GM23338 (cell line): ENCODE measurements at regions not wholly inside any gene's neighbourhood (a gene's known extent, or its start where the extent isn't known, plus 50 kb on each side); places are given as distances from the start of the nearest gene placed in this dataset.

Experiments used
- ATAC-seq: fragments of 200-7000 bp; cut with Tn5 transposase; 3 replicates; pipeline ENCODE4 v1.9.1; 2020
- DNase-seq: peaks from one replicate; pipeline ENCODE4 v3.0.0-alpha.2; 2015; ENCODE audit warnings: low spot score
- H2AFZ ChIP-seq: fragments of 200-600 bp; sonication (generic); 2 replicates; pipeline ENCODE4 v1.8.0; 2016; ENCODE audit warnings: antibody characterized with exemption, mild to moderate bottlenecking, moderate library complexity
- H3F3A ChIP-seq: fragments of 200-600 bp; sonication (generic); replicated peaks from 2 replicates; pipeline ENCODE4 v1.8.0; 2017; ENCODE audit warnings: antibody characterized with exemption, mixed run types, low read depth
- H3K27ac ChIP-seq: fragments of 200-600 bp; sonication (generic); 2 replicates; pipeline ENCODE4 v1.6.1; 2016; ENCODE audit warnings: low read depth
- H3K27me3 ChIP-seq: fragments of 200-600 bp; sonication (generic); 2 replicates; pipeline ENCODE4 v1.8.0; 2016; ENCODE audit warnings: mild to moderate bottlenecking, mixed run types, moderate library complexity; ENCODE audit not compliant: insufficient read depth
- H3K36me3 ChIP-seq: fragments of 200-600 bp; sonication (generic); 2 replicates; pipeline ENCODE4 v1.8.0; 2016; ENCODE audit warnings: mild to moderate bottlenecking; ENCODE audit not compliant: insufficient read depth
- H3K4me1 ChIP-seq: fragments of 200-600 bp; sonication (generic); 2 replicates; pipeline ENCODE4 v1.8.0; 2016; ENCODE audit warnings: mild to moderate bottlenecking, moderate library complexity; ENCODE audit not compliant: insufficient read depth
- H3K4me2 ChIP-seq: fragments of 200-600 bp; sonication (generic); 2 replicates; pipeline ENCODE4 v1.7.1; 2017; ENCODE audit warnings: mixed run types
- H3K4me3 ChIP-seq: fragments of 200-600 bp; sonication (generic); 2 replicates; pipeline ENCODE4 v1.6.1; 2016; ENCODE audit warnings: mixed run types
- H3K79me2 ChIP-seq: fragments of 200-600 bp; sonication (generic); replicated peaks from 2 replicates; pipeline ENCODE4 v1.8.0; 2017; ENCODE audit warnings: mild to moderate bottlenecking; ENCODE audit not compliant: insufficient read depth
- H3K9me2 ChIP-seq: fragments of 200-600 bp; sonication (generic); 2 replicates; pipeline ENCODE4 v1.8.0; 2017; ENCODE audit not compliant: insufficient read depth
- H4K20me1 ChIP-seq: fragments of 200-600 bp; sonication (generic); replicated peaks from 2 replicates; pipeline ENCODE4 v1.8.0; 2017; ENCODE audit warnings: mild to moderate bottlenecking; ENCODE audit not compliant: insufficient read depth
- H3K27ac Mint-ChIP-seq: 2 replicates; pipeline ENCODE4 v1.8.0; 2020; ENCODE audit warnings: inconsistent platforms, mild to moderate bottlenecking, moderate library complexity, mixed read lengths
- H3K27me3 Mint-ChIP-seq: 3 replicates; pipeline ENCODE4 v1.8.0; 2022; ENCODE audit warnings: low read depth, mild to moderate bottlenecking, moderate library complexity, mixed read lengths, inconsistent platforms; ENCODE audit not compliant: insufficient read depth, poor library complexity
- H3K36me3 Mint-ChIP-seq: 3 replicates; pipeline ENCODE4 v1.8.0; 2021; ENCODE audit warnings: low read depth, mild to moderate bottlenecking, inconsistent platforms, moderate library complexity, mixed read lengths
- H3K4me1 Mint-ChIP-seq: 3 replicates; pipeline ENCODE4 v1.8.0; 2020; ENCODE audit warnings: mild to moderate bottlenecking, inconsistent platforms, mixed read lengths
- H3K4me3 Mint-ChIP-seq: 3 replicates; pipeline ENCODE4 v1.8.0; 2021; ENCODE audit warnings: moderate library complexity, mild to moderate bottlenecking, inconsistent platforms, mixed read lengths
- H3K9me3 Mint-ChIP-seq: 3 replicates; pipeline ENCODE4 v1.8.0; 2020; ENCODE audit warnings: moderate library complexity, mild to moderate bottlenecking, inconsistent platforms, mixed read lengths
- CREB1 ChIP-seq: fragments of 250-450 bp; sonication (Bioruptor Pico); IDR thresholded peaks from 2 replicates; pipeline ENCODE4 v1.5.0; 2020; ENCODE audit warnings: low read depth, mild to moderate bottlenecking, moderate library complexity
- EZH2 ChIP-seq: fragments of 200-600 bp; sonication (generic); IDR thresholded peaks from one replicate; pipeline ENCODE4 v1.8.0; 2017; ENCODE audit warnings: antibody characterized with exemption, mild to moderate bottlenecking, low read depth; ENCODE audit not compliant: unreplicated experiment
- EZH2phosphoT487 ChIP-seq: fragments of 200-600 bp; sonication (generic); IDR thresholded peaks from one replicate; pipeline ENCODE4 v1.8.1; 2018; ENCODE audit warnings: antibody characterized with exemption; ENCODE audit not compliant: unreplicated experiment
- JUNB ChIP-seq: IDR thresholded peaks from one replicate; pipeline ENCODE4 v1.6.1; 2016; ENCODE audit warnings: antibody characterized with exemption; ENCODE audit not compliant: unreplicated experiment
- NANOG ChIP-seq: IDR thresholded peaks from 2 replicates; pipeline ENCODE4 v1.6.1; 2016; ENCODE audit warnings: antibody characterized with exemption, borderline replicate concordance
- POLR2AphosphoS5 ChIP-seq: IDR thresholded peaks from 2 replicates; pipeline ENCODE4 v1.6.1; 2016; ENCODE audit warnings: antibody characterized with exemption, low read depth
- STAT1 ChIP-seq: IDR thresholded peaks from one replicate; pipeline ENCODE4 v1.6.1; 2016; ENCODE audit warnings: antibody characterized with exemption; ENCODE audit not compliant: unreplicated experiment
- ZNF114 ChIP-seq: fragments of 250-450 bp; sonication (Bioruptor Pico); IDR thresholded peaks from 2 replicates; pipeline ENCODE4 v1.5.0; 2020; ENCODE audit warnings: mild to moderate bottlenecking, moderate library complexity
- ZNF331 ChIP-seq: fragments of 250-450 bp; sonication (Bioruptor Pico); IDR thresholded peaks from 2 replicates; pipeline ENCODE4 v1.5.0; 2020; ENCODE audit warnings: low read depth, mild to moderate bottlenecking, moderate library complexity
- TF ChIP-seq, protein P1 (sequence below): IDR thresholded peaks from 2 replicates; pipeline ENCODE4 v1.6.1; 2016; ENCODE audit warnings: antibody characterized with exemption
- TF ChIP-seq, protein P2 (sequence below), 2 experiments: fragments of 200-600 bp in 1 of 2; sonication (generic) in 1 of 2; conservative IDR thresholded peaks; 2 replicates each; pipeline versions ENCODE4 v1.5.1 to v1.6.1; 2016 to 2017; ENCODE audit warnings: antibody characterized with exemption in 2 of 2, low read depth in 2 of 2, mild to moderate bottlenecking in 2 of 2, moderate library complexity in 1 of 2
- TF ChIP-seq, protein P3 (sequence below): IDR thresholded peaks from one replicate; pipeline ENCODE4 v1.6.1; 2018; ENCODE audit warnings: antibody characterized with exemption; ENCODE audit not compliant: unreplicated experiment

DNA sequence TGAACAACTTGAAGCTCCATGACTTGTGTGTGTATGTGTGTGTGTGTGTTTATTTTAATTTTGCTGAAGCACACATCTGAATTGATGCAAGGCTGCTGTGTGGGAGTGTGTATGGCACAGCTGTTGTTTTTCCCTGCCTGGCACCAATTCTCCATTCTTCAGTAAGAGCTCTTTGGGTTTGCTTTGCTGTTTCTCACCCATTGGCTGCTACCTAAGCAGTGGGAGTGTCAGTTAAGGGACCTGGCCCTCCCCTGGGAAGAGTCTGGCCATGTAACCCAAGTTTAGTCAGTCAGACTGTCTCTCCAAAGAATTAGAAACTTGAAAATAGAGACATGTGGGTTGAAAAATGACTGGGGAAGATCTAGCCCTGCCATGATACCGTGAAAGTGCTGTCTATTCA, 126.2 kb upstream of the SYNPR start:
- H3F3A ChIP-seq = no peaks in the 10 kb centered on the region
- no peaks in the 10 kb centered on the region for H4K20me1 ChIP-seq
- Mint-ChIP-seq H3K27ac (no peak overlapping the region), H3K4me1 (no peaks in the 10 kb centered on the region), H3K36me3 (no peaks in the 10 kb centered on the region), H3K9me3 (no peaks in the 10 kb centered on the region), H3K4me3 (no peak overlapping the region), H3K27me3 (no peaks in the 10 kb centered on the region)
- H3K9me2 ChIP-seq = no peaks in the 10 kb centered on the region; the same call in 1 of the 2 replicates
- TF ChIP-seq NANOG = no peak
- no peak for TF ChIP-seq JUNB
- no peak for TF ChIP-seq EZH2phosphoT487
- TF ChIP-seq, protein P1, sequence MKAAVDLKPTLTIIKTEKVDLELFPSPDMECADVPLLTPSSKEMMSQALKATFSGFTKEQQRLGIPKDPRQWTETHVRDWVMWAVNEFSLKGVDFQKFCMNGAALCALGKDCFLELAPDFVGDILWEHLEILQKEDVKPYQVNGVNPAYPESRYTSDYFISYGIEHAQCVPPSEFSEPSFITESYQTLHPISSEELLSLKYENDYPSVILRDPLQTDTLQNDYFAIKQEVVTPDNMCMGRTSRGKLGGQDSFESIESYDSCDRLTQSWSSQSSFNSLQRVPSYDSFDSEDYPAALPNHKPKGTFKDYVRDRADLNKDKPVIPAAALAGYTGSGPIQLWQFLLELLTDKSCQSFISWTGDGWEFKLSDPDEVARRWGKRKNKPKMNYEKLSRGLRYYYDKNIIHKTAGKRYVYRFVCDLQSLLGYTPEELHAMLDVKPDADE = no peak
- TF ChIP-seq, protein P2, sequence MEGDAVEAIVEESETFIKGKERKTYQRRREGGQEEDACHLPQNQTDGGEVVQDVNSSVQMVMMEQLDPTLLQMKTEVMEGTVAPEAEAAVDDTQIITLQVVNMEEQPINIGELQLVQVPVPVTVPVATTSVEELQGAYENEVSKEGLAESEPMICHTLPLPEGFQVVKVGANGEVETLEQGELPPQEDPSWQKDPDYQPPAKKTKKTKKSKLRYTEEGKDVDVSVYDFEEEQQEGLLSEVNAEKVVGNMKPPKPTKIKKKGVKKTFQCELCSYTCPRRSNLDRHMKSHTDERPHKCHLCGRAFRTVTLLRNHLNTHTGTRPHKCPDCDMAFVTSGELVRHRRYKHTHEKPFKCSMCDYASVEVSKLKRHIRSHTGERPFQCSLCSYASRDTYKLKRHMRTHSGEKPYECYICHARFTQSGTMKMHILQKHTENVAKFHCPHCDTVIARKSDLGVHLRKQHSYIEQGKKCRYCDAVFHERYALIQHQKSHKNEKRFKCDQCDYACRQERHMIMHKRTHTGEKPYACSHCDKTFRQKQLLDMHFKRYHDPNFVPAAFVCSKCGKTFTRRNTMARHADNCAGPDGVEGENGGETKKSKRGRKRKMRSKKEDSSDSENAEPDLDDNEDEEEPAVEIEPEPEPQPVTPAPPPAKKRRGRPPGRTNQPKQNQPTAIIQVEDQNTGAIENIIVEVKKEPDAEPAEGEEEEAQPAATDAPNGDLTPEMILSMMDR (conservative IDR thresholded peaks at IDR 0.05; ENCODE audit: low read depth in 2 of 2) = no peak
- no peak for TF ChIP-seq CREB1 (CRISPR knock-in tag)
- TF ChIP-seq EZH2 = no peak
- TF ChIP-seq ZNF331 (CRISPR knock-in tag) = no peak
- TF ChIP-seq POLR2AphosphoS5 = no peak
- no peak for TF ChIP-seq ZNF114 (CRISPR knock-in tag)
- no peak for TF ChIP-seq STAT1
- TF ChIP-seq, protein P3, sequence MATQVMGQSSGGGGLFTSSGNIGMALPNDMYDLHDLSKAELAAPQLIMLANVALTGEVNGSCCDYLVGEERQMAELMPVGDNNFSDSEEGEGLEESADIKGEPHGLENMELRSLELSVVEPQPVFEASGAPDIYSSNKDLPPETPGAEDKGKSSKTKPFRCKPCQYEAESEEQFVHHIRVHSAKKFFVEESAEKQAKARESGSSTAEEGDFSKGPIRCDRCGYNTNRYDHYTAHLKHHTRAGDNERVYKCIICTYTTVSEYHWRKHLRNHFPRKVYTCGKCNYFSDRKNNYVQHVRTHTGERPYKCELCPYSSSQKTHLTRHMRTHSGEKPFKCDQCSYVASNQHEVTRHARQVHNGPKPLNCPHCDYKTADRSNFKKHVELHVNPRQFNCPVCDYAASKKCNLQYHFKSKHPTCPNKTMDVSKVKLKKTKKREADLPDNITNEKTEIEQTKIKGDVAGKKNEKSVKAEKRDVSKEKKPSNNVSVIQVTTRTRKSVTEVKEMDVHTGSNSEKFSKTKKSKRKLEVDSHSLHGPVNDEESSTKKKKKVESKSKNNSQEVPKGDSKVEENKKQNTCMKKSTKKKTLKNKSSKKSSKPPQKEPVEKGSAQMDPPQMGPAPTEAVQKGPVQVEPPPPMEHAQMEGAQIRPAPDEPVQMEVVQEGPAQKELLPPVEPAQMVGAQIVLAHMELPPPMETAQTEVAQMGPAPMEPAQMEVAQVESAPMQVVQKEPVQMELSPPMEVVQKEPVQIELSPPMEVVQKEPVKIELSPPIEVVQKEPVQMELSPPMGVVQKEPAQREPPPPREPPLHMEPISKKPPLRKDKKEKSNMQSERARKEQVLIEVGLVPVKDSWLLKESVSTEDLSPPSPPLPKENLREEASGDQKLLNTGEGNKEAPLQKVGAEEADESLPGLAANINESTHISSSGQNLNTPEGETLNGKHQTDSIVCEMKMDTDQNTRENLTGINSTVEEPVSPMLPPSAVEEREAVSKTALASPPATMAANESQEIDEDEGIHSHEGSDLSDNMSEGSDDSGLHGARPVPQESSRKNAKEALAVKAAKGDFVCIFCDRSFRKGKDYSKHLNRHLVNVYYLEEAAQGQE = no peak
- H3K27ac ChIP-seq = no peak overlapping the region
- H3K4me3 ChIP-seq = no peak overlapping the region
- no peaks in the 10 kb centered on the region for H3K27me3 ChIP-seq
- no peaks in the 10 kb centered on the region for H3K36me3 ChIP-seq
- H3K4me2 ChIP-seq = no peak overlapping the region
- H3K79me2 ChIP-seq = no peaks in the 10 kb centered on the region
- 0 out of 2 replicates have a peak overlapping the region, but pooled peaks have one; percentile 5 for H2AFZ ChIP-seq
- peaks cover 5% of the 10 kb centered on the region; the same call in 1 of the 2 replicates for H3K4me1 ChIP-seq
- DNase-seq (no peak), ATAC-seq (no peak)
